NCI-H82 (cell line): ENCODE measurements at regions not wholly inside any gene's neighbourhood (a gene's known extent, or its start where the extent isn't known, plus 50 kb on each side); places are given as distances from the start of the nearest gene placed in this dataset.
"Not testable (repeated sequence)": the region's sequence is repeated elsewhere in the genome, so short reads cannot be mapped to it uniquely, and the experiment has no call there.

Experiments
- DNase-seq: peaks from one replicate; lab custom pipeline; 2025; lab: John Stamatoyannopoulos, UW

- DNase-seq = peak; percentile 26
These were observed 314.8 kb downstream of the TSN start for GRCh38 chr2:122070241-122070731.

- no peak for DNase-seq
These were observed 317.2 kb downstream of the TSN start for GRCh38 chr2:122072666-122073065.

GRCh38 chr2:122074201-122074600 is 318.8 kb downstream of the TSN start:
- DNase-seq = no peak

GRCh38 chr2:122075381-122075780 is 319.9 kb downstream of the TSN start:
- no peak for DNase-seq

- no peak for DNase-seq
These were observed 321.7 kb downstream of the TSN start for GRCh38 chr2:122077114-122077513.

GRCh38 chr2:122077771-122078170 is 322.3 kb downstream of the TSN start:
- peak; percentile 99 for DNase-seq

GRCh38 chr2:122078451-122078850 is 323.0 kb downstream of the TSN start:
- DNase-seq = peak; percentile 97

- DNase-seq = no peak
These were observed 324.4 kb downstream of the TSN start for GRCh38 chr2:122079844-122080243.

- no peak for DNase-seq
These were observed 324.9 kb downstream of the TSN start for GRCh38 chr2:122080316-122080715.

- DNase-seq = no peak
These were observed 325.4 kb downstream of the TSN start for GRCh38 chr2:122080871-122081270.

GRCh38 chr2:122081751-122082150 is 326.3 kb downstream of the TSN start:
- DNase-seq = peak; percentile 24

- DNase-seq = no peak
These were observed 328.0 kb downstream of the TSN start for GRCh38 chr2:122083256-122084048.

GRCh38 chr2:122085672-122086071 is 330.2 kb downstream of the TSN start:
- not testable (repeated sequence) for DNase-seq

GRCh38 chr2:122094557-122094956 is 339.1 kb downstream of the TSN start:
- no peak for DNase-seq

GRCh38 chr2:122096761-122097160 is 341.3 kb downstream of the TSN start:
- no peak for DNase-seq

GRCh38 chr2:122098306-122098705 is 342.9 kb downstream of the TSN start:
- DNase-seq = no peak

- DNase-seq = no peak
These were observed 344.9 kb downstream of the TSN start for GRCh38 chr2:122100346-122100745.

GRCh38 chr2:122100756-122101155 is 345.3 kb downstream of the TSN start:
- no peak for DNase-seq

- DNase-seq = no peak
These were observed 345.9 kb downstream of the TSN start for GRCh38 chr2:122101319-122101718.

- DNase-seq = no peak
These were observed 349.9 kb downstream of the TSN start for GRCh38 chr2:122105171-122105876.

GRCh38 chr2:122105877-122106206 is 350.4 kb downstream of the TSN start:
- no peak for DNase-seq

GRCh38 chr2:122108186-122108585 is 352.7 kb downstream of the TSN start:
- peak; percentile 77 for DNase-seq

- DNase-seq = no peak
These were observed 357.0 kb downstream of the TSN start for GRCh38 chr2:122112216-122113005.
